ENCODE measurements at regions not wholly inside any gene's neighbourhood (a gene's known extent, or its start where the extent isn't known, plus 50 kb on each side); places are given as distances from the start of the nearest gene placed in this dataset.

DNA sequence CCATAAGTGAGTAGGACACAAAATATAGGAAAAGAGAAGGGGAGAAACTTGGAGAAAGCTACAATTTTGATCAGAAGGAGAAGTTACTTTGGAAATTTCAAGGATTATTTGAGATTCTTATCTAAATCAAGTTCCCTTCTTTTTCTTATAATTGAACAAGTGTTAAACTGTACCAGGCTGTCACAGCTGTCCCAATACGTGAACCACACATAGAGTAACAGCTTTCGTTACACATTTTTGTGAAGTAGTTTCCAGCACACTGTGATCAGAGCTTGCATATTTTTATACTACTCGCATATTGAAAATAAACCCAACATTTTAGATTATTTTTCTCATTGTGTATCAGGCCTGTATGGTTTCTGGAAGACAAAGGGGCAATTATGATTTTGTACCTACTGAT lies 412.8 kb upstream of the PSMD7 start:
- no peak for TF ChIP-seq CTCF (IDR thresholded peaks at IDR 0.05)

DNA sequence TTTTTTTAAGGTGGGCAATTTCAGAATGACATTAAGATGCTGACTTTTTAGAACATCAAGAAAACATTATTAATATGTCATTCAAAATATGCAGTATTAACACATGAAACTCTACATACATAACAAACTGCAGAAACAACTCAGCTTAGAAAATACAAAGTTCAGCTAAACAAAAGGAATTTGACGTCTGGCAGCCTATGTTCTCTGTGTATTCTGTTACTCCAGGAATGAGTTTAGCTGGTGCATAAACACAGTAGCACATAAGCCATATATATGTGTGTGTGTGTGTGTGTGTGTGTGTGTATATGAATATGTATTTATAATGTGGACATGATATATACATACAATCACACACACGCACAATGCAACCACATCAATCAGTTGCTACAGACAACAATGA lies 413.5 kb upstream of the PSMD7 start:
- TF ChIP-seq CTCF (IDR thresholded peaks at IDR 0.05), result no peak

GRCh38 chr16:73882651-73883050 lies 414.0 kb upstream of the PSMD7 start:
- TF ChIP-seq CTCF (IDR thresholded peaks at IDR 0.05), result no peak

DNA sequence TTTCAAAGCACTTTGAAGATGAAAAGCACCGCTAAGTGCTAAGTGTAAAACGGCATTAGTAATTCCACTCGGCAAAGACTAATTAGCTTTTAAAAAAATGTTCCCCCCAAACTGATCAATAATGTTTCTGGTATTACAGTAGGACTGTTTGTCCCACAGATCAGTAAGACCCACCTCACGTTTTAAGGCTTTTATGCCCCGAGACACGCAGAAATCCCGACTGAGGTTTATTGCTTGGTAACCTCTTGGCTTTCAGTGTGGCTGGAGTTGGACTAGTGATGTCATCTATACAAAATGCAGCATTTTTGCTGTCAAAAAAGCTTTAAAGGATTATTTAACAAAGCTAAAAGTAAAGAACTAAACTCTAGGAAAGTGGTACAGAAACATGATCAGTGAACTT lies 414.6 kb upstream of the PSMD7 start:
- no peak for TF ChIP-seq CTCF (IDR thresholded peaks at IDR 0.05)

DNA sequence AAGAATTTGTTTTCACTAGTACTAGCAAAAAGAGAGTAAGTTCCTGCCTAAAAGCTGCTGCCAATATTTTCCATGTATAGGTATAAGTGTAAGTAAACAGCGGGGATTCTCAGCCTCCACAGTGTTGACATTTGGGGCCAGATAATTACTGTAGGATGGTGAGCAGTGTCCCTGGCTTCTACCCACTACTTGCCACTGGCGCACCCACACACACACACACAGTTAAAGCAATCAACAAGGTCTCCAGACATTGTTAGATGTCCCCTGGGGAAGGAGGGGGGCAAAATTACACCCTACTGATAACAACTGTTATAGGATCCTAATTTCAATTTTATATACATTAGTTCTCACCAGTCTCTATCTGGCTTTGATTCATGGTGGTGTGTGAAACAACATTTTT lies 417.0 kb upstream of the PSMD7 start:
- no peak for TF ChIP-seq CTCF (IDR thresholded peaks at IDR 0.05)

- peak; percentile 51 for TF ChIP-seq CTCF (IDR thresholded peaks at IDR 0.05)
Observed at GRCh38 chr16:73878611-73879010, 418.0 kb upstream of the PSMD7 start.

DNA sequence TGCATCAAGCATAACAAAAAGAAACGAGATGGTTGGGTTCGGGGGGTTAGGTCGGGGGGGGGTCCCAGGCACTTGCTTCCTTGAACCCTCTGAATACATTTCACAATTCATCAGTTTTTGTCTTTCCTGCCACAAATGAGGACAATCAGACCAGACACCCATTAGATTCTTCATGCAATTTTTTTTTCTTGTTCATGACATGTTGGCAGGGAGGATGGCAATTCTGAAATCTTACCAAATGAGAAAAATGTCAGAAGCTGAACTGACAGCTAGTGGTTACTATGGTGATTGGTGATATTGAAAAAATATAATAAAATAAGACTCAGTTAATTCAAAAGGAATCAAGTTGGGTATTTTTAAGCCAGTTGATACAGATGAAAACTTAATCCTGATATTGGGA lies 419.5 kb upstream of the PSMD7 start:
- no peak for TF ChIP-seq CTCF (IDR thresholded peaks at IDR 0.05)

DNA sequence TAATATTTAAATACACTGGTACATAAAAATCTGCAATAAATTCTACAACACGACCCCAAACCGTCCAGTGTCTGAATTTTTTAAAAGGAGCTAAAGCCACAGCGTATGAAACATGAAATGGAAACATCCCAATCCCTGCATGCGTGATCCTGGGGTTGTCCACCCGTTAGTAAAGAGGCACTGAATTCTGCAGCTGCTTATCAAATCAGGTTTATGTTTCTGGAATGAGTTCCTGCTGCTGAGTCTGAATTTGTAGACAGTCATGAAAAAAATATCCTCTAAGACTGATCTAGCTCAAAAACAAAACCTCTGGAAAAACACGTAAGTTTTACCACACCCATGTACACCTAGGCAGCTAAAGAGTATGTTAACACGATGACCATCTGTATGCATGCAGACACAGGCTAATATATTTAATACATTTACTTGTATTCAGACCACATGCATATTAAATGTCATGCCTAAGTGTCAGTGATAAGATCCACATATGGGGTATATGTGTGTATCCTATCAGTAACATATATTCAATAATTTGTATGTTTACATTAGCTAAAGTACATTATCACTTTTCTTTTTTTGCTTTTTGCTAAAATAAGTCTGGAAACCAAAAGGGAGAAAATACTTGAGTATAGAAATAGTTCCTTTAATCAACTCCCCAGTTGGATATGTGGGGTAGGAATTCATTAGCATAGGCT lies 420.5 kb upstream of the PSMD7 start:
- no peak for TF ChIP-seq CTCF (IDR thresholded peaks at IDR 0.05)

Data from LNCAP (cell line).